ENCODE measurements at regions not wholly inside any gene's neighbourhood (a gene's known extent, or its start where the extent isn't known, plus 50 kb on each side); places are given as distances from the start of the nearest gene placed in this dataset.

GRCh38 chr1:55751776-55752175, 536.6 kb upstream of the USP24 start:
- no TSS peak for BruUV-seq (replicated peaks)

GRCh38 chr1:55750628-55750995, 535.4 kb upstream of the USP24 start:
- Histone ChIP-seq H4K20me1 (ENCODE audit: insufficient read depth, low read length) (no peaks in the 10 kb centered on the region), H3K79me2 (ENCODE audit: insufficient read depth, low read depth, low read length) (no peaks in the 10 kb centered on the region), H3K4me2 (ENCODE audit: low read length) (no peak overlapping the region), H3K9me3 (ENCODE audit: low read length) (no peaks in the 10 kb centered on the region), H2AFZ (ENCODE audit: low read length) (no peak overlapping the region), H3K9me2 (ENCODE audit: insufficient read depth, low read length) (no peaks in the 10 kb centered on the region), H3K4me3 (ENCODE audit: low read depth, low read length, poor library complexity, severe bottlenecking) (no peak overlapping the region), H3K27ac (ENCODE audit: low read depth, low read length, poor library complexity, severe bottlenecking) (no peak overlapping the region), H3K36me3 (ENCODE audit: insufficient read depth, low read length) (no peaks in the 10 kb centered on the region), H3K4me1 (ENCODE audit: insufficient read depth, low read length, poor library complexity, severe bottlenecking) (no peaks in the 10 kb centered on the region)
- no peak for TF ChIP-seq CTCF (conservative IDR thresholded peaks at IDR 0.05; ENCODE audit: low read length)
- no peak for TF ChIP-seq EZH2phosphoT487 (IDR thresholded peaks at IDR 0.05; ENCODE audit: borderline replicate concordance, low read depth, low read length)
- no peak for DNase-seq (ENCODE audit: low spot score)
- no TSS peak for BruUV-seq (replicated peaks)
- CTCF ChIA-PET (ENCODE audit: unreplicated experiment), result no interaction called here
- POLR2A ChIA-PET, result no interaction called here
- intact Hi-C loops (cut with micrococcal nuclease; ENCODE audit: unreplicated experiment), result no loop called here

More at GRCh38 chr1:55751776-55752175, 536.6 kb upstream of the USP24 start:
- no peak for DNase-seq (ENCODE audit: low spot score)
- no peaks in the 10 kb centered on the region for H3K36me3 ChIP-seq (ENCODE audit: insufficient read depth, low read length)
- ChIA-PET POLR2A (no interaction called here), CTCF (ENCODE audit: unreplicated experiment) (no interaction called here)
- intact Hi-C loops (cut with micrococcal nuclease; ENCODE audit: unreplicated experiment), result no loop called here
- H3K4me1 ChIP-seq (ENCODE audit: insufficient read depth, low read length, poor library complexity, severe bottlenecking), result no peaks in the 10 kb centered on the region
- TF ChIP-seq CTCF (conservative IDR thresholded peaks at IDR 0.05; ENCODE audit: low read length), result no peak
- TF ChIP-seq EZH2phosphoT487 (IDR thresholded peaks at IDR 0.05; ENCODE audit: borderline replicate concordance, low read depth, low read length), result no peak
- H3K27ac ChIP-seq (ENCODE audit: low read depth, low read length, poor library complexity, severe bottlenecking), result no peak overlapping the region
- no peak overlapping the region for H2AFZ ChIP-seq (ENCODE audit: low read length)
- no peak overlapping the region for H3K4me3 ChIP-seq (ENCODE audit: low read depth, low read length, poor library complexity, severe bottlenecking)
- H3K9me2 ChIP-seq (ENCODE audit: insufficient read depth, low read length), result no peaks in the 10 kb centered on the region
- no peaks in the 10 kb centered on the region for H3K79me2 ChIP-seq (ENCODE audit: insufficient read depth, low read depth, low read length)
- no peak overlapping the region for H3K4me2 ChIP-seq (ENCODE audit: low read length)
- no peaks in the 10 kb centered on the region for H3K9me3 ChIP-seq (ENCODE audit: low read length)
- H4K20me1 ChIP-seq (ENCODE audit: insufficient read depth, low read length), result no peaks in the 10 kb centered on the region

GRCh38 chr1:55749975-55750627, 534.9 kb upstream of the USP24 start:
- no peaks in the 10 kb centered on the region for H3K4me1 ChIP-seq (ENCODE audit: insufficient read depth, low read length, poor library complexity, severe bottlenecking)
- H3K4me2 ChIP-seq (ENCODE audit: low read length), result no peak overlapping the region
- H3K79me2 ChIP-seq (ENCODE audit: insufficient read depth, low read depth, low read length), result no peaks in the 10 kb centered on the region
- no peak overlapping the region for H3K4me3 ChIP-seq (ENCODE audit: low read depth, low read length, poor library complexity, severe bottlenecking)
- H3K9me2 ChIP-seq (ENCODE audit: insufficient read depth, low read length), result no peaks in the 10 kb centered on the region
- intact Hi-C loops (cut with micrococcal nuclease; ENCODE audit: unreplicated experiment), result no loop called here
- CTCF ChIA-PET (ENCODE audit: unreplicated experiment), result no interaction called here
- TF ChIP-seq EZH2phosphoT487 (IDR thresholded peaks at IDR 0.05; ENCODE audit: borderline replicate concordance, low read depth, low read length), result no peak
- TF ChIP-seq CTCF (conservative IDR thresholded peaks at IDR 0.05; ENCODE audit: low read length), result no peak
- no TSS peak for BruUV-seq (replicated peaks)
- H2AFZ ChIP-seq (ENCODE audit: low read length), result no peak overlapping the region
- DNase-seq (ENCODE audit: low spot score), result no peak
- no peak overlapping the region for H3K27ac ChIP-seq (ENCODE audit: low read depth, low read length, poor library complexity, severe bottlenecking)
- H3K36me3 ChIP-seq (ENCODE audit: insufficient read depth, low read length), result no peaks in the 10 kb centered on the region
- H3K9me3 ChIP-seq (ENCODE audit: low read length), result no peaks in the 10 kb centered on the region
- POLR2A ChIA-PET, result no interaction called here
- no peaks in the 10 kb centered on the region for H4K20me1 ChIP-seq (ENCODE audit: insufficient read depth, low read length)
